ENCODE measurements at regions not wholly inside any gene's neighbourhood (a gene's known extent, or its start where the extent isn't known, plus 50 kb on each side); places are given as distances from the start of the nearest gene placed in this dataset.

DNA sequence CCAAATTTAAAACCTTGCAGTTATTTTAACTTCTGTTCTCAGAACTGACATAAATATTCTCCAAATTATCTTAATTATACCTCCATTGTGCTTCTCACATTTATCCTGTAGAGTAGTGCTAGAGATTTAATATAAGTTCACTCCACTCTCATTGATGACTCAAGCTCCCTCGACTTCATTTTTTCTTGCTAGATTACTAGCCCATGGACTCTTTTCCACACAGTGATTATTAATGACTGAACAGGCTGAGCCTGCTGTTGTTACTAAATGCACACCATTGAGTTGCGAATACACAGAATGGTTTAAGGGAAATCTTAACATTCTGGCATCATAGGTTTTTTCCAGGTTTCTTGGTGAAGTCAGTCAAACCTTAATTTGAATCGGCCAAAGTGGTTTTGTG is 179.5 kb upstream of the AKR1E2 start:
- TF ChIP-seq, protein P1, sequence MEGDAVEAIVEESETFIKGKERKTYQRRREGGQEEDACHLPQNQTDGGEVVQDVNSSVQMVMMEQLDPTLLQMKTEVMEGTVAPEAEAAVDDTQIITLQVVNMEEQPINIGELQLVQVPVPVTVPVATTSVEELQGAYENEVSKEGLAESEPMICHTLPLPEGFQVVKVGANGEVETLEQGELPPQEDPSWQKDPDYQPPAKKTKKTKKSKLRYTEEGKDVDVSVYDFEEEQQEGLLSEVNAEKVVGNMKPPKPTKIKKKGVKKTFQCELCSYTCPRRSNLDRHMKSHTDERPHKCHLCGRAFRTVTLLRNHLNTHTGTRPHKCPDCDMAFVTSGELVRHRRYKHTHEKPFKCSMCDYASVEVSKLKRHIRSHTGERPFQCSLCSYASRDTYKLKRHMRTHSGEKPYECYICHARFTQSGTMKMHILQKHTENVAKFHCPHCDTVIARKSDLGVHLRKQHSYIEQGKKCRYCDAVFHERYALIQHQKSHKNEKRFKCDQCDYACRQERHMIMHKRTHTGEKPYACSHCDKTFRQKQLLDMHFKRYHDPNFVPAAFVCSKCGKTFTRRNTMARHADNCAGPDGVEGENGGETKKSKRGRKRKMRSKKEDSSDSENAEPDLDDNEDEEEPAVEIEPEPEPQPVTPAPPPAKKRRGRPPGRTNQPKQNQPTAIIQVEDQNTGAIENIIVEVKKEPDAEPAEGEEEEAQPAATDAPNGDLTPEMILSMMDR (IDR thresholded peaks at IDR 0.05), result no peak
- TF ChIP-seq POLR2AphosphoS5 (IDR thresholded peaks at IDR 0.05) (no peak), POLR2A (IDR thresholded peaks at IDR 0.05) (no peak)
